PC-9 (cell line): ENCODE measurements at regions not wholly inside any gene's neighbourhood (a gene's known extent, or its start where the extent isn't known, plus 50 kb on each side); places are given as distances from the start of the nearest gene placed in this dataset.

Source experiments
- EZH2 ChIP-seq: fragments of 200-600 bp; sonication (generic); IDR thresholded peaks from 2 replicates; pipeline ENCODE4 v1.8.0; 2017; ENCODE audit warnings: antibody characterized with exemption, low read depth
- TF ChIP-seq, protein P1 (sequence below): fragments of 200-600 bp; sonication (generic); conservative IDR thresholded peaks from 2 replicates; pipeline ENCODE4 v1.6.1; 2017; ENCODE audit warnings: mixed run types, antibody characterized with exemption, mild to moderate bottlenecking, moderate library complexity

- TF ChIP-seq, protein P1, sequence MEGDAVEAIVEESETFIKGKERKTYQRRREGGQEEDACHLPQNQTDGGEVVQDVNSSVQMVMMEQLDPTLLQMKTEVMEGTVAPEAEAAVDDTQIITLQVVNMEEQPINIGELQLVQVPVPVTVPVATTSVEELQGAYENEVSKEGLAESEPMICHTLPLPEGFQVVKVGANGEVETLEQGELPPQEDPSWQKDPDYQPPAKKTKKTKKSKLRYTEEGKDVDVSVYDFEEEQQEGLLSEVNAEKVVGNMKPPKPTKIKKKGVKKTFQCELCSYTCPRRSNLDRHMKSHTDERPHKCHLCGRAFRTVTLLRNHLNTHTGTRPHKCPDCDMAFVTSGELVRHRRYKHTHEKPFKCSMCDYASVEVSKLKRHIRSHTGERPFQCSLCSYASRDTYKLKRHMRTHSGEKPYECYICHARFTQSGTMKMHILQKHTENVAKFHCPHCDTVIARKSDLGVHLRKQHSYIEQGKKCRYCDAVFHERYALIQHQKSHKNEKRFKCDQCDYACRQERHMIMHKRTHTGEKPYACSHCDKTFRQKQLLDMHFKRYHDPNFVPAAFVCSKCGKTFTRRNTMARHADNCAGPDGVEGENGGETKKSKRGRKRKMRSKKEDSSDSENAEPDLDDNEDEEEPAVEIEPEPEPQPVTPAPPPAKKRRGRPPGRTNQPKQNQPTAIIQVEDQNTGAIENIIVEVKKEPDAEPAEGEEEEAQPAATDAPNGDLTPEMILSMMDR = no peak
- no peak for TF ChIP-seq EZH2
Observed at GRCh38 chr1:5709461-5709975, 282.7 kb downstream of the NPHP4 start.
